Hepatocyte (in vitro differentiated cells): ENCODE measurements at regions not wholly inside any gene's neighbourhood (a gene's known extent, or its start where the extent isn't known, plus 50 kb on each side); places are given as distances from the start of the nearest gene placed in this dataset.

Experiments used
- DNase-seq: peaks from one replicate; pipeline ENCODE4 v3.0.0-alpha.2; 2016; ENCODE audit warnings: low spot score
- H2AFZ ChIP-seq: fragments of 200-600 bp; sonication (generic); 2 replicates; pipeline ENCODE4 v1.6.0; 2016; ENCODE audit warnings: antibody characterized with exemption, mild to moderate bottlenecking
- H3K27ac ChIP-seq: fragments of 200-600 bp; sonication (generic); 2 replicates; pipeline ENCODE4 v1.5.1; 2016; ENCODE audit warnings: mild to moderate bottlenecking
- H3K27me3 ChIP-seq: fragments of 200-600 bp; sonication (generic); 2 replicates; pipeline ENCODE4 v1.6.1; 2016
- H3K36me3 ChIP-seq: fragments of 200-600 bp; sonication (generic); replicated peaks from 2 replicates; pipeline ENCODE4 v1.5.1; 2016; ENCODE audit warnings: low read depth; ENCODE audit not compliant: insufficient read depth
- H3K4me1 ChIP-seq: fragments of 200-600 bp; sonication (generic); 2 replicates; pipeline ENCODE4 v1.5.1; 2016; ENCODE audit warnings: mild to moderate bottlenecking, moderate library complexity; ENCODE audit not compliant: insufficient read depth
- H3K4me2 ChIP-seq: fragments of 200-600 bp; sonication (generic); 2 replicates; pipeline ENCODE4 v1.6.0; 2016
- H3K4me3 ChIP-seq: fragments of 200-600 bp; sonication (generic); 2 replicates; pipeline ENCODE4 v1.5.1; 2016; ENCODE audit warnings: mild to moderate bottlenecking
- H3K79me2 ChIP-seq: fragments of 200-600 bp; sonication (generic); 2 replicates; pipeline ENCODE4 v1.6.0; 2017; ENCODE audit warnings: mild to moderate bottlenecking
- H3K9me2 ChIP-seq: fragments of 200-600 bp; sonication (generic); replicated peaks from 2 replicates; pipeline ENCODE4 v1.6.0; 2017; ENCODE audit warnings: mild to moderate bottlenecking; ENCODE audit not compliant: insufficient read depth
- H3K9me3 ChIP-seq: fragments of 200-600 bp; sonication (generic); 2 replicates; pipeline ENCODE4 v1.5.1; 2016; ENCODE audit warnings: low read depth, mild to moderate bottlenecking
- H4K20me1 ChIP-seq: fragments of 200-600 bp; sonication (generic); 2 replicates; pipeline ENCODE4 v1.6.0; 2016; ENCODE audit warnings: mild to moderate bottlenecking; ENCODE audit not compliant: insufficient read depth, poor library complexity, severe bottlenecking
- EZH2 ChIP-seq: fragments of 200-600 bp; sonication (generic); IDR thresholded peaks from 2 replicates; pipeline ENCODE4 v1.6.1; 2016; ENCODE audit warnings: antibody characterized with exemption, mild to moderate bottlenecking, borderline replicate concordance
- EZH2phosphoT487 ChIP-seq: fragments of 200-600 bp; sonication (generic); IDR thresholded peaks from one replicate; pipeline ENCODE4 v1.6.1; 2018; ENCODE audit warnings: antibody characterized with exemption, mild to moderate bottlenecking, low read depth, moderate library complexity; ENCODE audit not compliant: unreplicated experiment, severe bottlenecking
- WGBS: methylation state at CpG from one replicate; pipeline ENCODE4 v1.1.6; 2016; ENCODE audit warnings: low lambda C conversion rate; ENCODE audit errors: missing lambda C conversion rate; 5-methylcytosine and 5-hydroxymethylcytosine counted together
- TF ChIP-seq, protein P1 (sequence below): fragments of 200-600 bp; sonication (generic); IDR thresholded peaks from 2 replicates; pipeline ENCODE4 v1.5.1; 2016; ENCODE audit warnings: antibody characterized with exemption, mild to moderate bottlenecking; ENCODE audit not compliant: poor library complexity

GRCh38 chr3:170768334-170768801, 101.6 kb downstream of the RPL22L1 start:
- Histone ChIP-seq H3K27me3 (no peaks in the 10 kb centered on the region), H3K4me2 (no peak overlapping the region), H3K27ac (no peak overlapping the region), H3K79me2 (no peaks in the 10 kb centered on the region), H3K4me1 (peaks cover 14% of the 10 kb centered on the region), H2AFZ (no peak overlapping the region), H4K20me1 (no peaks in the 10 kb centered on the region), H3K4me3 (no peak overlapping the region), H3K9me2 (no peaks in the 10 kb centered on the region), H3K9me3 (no peaks in the 10 kb centered on the region), H3K36me3 (no peaks in the 10 kb centered on the region)
- TF ChIP-seq EZH2phosphoT487 (no peak), EZH2 (no peak)
- TF ChIP-seq, protein P1, sequence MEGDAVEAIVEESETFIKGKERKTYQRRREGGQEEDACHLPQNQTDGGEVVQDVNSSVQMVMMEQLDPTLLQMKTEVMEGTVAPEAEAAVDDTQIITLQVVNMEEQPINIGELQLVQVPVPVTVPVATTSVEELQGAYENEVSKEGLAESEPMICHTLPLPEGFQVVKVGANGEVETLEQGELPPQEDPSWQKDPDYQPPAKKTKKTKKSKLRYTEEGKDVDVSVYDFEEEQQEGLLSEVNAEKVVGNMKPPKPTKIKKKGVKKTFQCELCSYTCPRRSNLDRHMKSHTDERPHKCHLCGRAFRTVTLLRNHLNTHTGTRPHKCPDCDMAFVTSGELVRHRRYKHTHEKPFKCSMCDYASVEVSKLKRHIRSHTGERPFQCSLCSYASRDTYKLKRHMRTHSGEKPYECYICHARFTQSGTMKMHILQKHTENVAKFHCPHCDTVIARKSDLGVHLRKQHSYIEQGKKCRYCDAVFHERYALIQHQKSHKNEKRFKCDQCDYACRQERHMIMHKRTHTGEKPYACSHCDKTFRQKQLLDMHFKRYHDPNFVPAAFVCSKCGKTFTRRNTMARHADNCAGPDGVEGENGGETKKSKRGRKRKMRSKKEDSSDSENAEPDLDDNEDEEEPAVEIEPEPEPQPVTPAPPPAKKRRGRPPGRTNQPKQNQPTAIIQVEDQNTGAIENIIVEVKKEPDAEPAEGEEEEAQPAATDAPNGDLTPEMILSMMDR, result no peak
- 54% methylated on average over 2 of the region's 2 CpGs for WGBS
- no peak for DNase-seq

- no peak overlapping the region for H3K4me3 ChIP-seq
- H2AFZ ChIP-seq, result no peak overlapping the region
- no peaks in the 10 kb centered on the region for H3K9me3 ChIP-seq
- no peaks in the 10 kb centered on the region for H3K27me3 ChIP-seq
- H3K27ac ChIP-seq, result no peak overlapping the region
- TF ChIP-seq EZH2 (no peak), EZH2phosphoT487 (no peak)
- TF ChIP-seq, protein P1, result no peak
- H3K4me1 ChIP-seq, result peaks cover 14% of the 10 kb centered on the region
- H4K20me1 ChIP-seq, result no peaks in the 10 kb centered on the region
- H3K4me2 ChIP-seq, result no peak overlapping the region
- no peaks in the 10 kb centered on the region for H3K9me2 ChIP-seq
- no peak for DNase-seq
- H3K79me2 ChIP-seq, result no peaks in the 10 kb centered on the region
- H3K36me3 ChIP-seq, result no peaks in the 10 kb centered on the region
- WGBS, result 76% methylated on average over 1 of the region's 1 CpG
Measured at GRCh38 chr3:170767576-170767941, 102.4 kb downstream of the RPL22L1 start.

DNA sequence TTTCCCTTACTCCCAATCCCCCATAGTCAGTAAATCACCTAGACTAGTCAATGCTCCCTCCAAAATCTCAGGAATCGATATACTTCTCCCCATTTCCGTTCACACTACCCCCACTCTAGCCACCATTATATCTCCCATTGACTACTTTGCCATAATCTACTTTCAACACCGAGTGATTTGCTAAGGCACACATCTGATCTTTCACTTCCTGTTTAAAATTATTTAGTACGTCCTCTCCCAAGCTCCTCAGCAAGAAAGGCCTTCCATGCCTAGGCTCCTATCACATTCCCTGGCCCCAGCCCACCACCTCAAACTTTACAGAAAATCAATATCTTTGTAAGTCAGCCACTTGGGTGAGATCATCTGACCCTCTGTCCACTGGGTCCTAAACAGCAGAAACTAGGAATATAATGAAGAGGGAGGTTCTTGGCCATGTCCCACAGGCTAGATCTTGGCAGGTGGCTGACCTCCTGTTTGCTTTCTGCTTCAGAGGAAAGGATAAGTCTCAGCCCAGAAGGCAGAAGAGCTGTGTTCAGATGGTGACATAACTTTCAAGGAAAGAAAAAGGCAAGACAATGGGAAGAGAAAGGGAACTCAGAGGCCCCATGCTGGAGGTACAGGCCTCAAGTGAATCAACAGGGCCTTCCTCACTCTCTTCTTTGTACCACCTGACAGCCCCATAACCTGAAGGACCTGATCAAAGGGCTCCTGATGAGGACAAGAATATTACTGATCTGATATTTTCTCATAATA, 103.0 kb downstream of the RPL22L1 start:
- no peak overlapping the region for H2AFZ ChIP-seq

More for the DNA sequence above, 103.0 kb downstream of the RPL22L1 start:
- H3K9me3 ChIP-seq, result no peaks in the 10 kb centered on the region
- H3K9me2 ChIP-seq, result no peaks in the 10 kb centered on the region
- H3K79me2 ChIP-seq, result no peaks in the 10 kb centered on the region
- WGBS, result 82% methylated on average over 4 of the region's 4 CpGs
- no peaks in the 10 kb centered on the region for H4K20me1 ChIP-seq
- H3K27me3 ChIP-seq, result no peaks in the 10 kb centered on the region
- no peak for DNase-seq
- TF ChIP-seq EZH2, result no peak
- TF ChIP-seq EZH2phosphoT487, result no peak
- TF ChIP-seq, protein P1, result no peak
- no peaks in the 10 kb centered on the region for H3K36me3 ChIP-seq
- H3K4me2 ChIP-seq, result no peak overlapping the region
- no peak overlapping the region for H3K27ac ChIP-seq
- H3K4me1 ChIP-seq, result peaks cover 14% of the 10 kb centered on the region
- H3K4me3 ChIP-seq, result no peak overlapping the region
